Activated CD4-positive, alpha-beta T cell treated with anti-CD3 and anti-CD28 coated beads, Interleukin-2, amount 50 U/mL, for 48 hours (primary cell): ENCODE measurements at regions not wholly inside any gene's neighbourhood (a gene's known extent, or its start where the extent isn't known, plus 50 kb on each side); places are given as distances from the start of the nearest gene placed in this dataset.
"Not testable (repeated sequence)": the region's sequence is repeated elsewhere in the genome, so short reads cannot be mapped to it uniquely, and the experiment has no call there.

Source experiments
- DNase-seq, 2 experiments: peaks; one replicate each; pipeline ENCODE4 v3.0.0-alpha.2; 2020

GRCh38 chr6:137717074-137718073, 149.7 kb upstream of the TNFAIP3 start:
- peak; percentile 65 to 77 for DNase-seq

- not testable (repeated sequence) for DNase-seq
Observed at GRCh38 chr6:137718903-137719302, 148.2 kb upstream of the TNFAIP3 start.

- no peak for DNase-seq
Observed at GRCh38 chr6:137722749-137723272, 144.2 kb upstream of the TNFAIP3 start.

- no peak for DNase-seq
Observed at GRCh38 chr6:137723273-137724017, 143.6 kb upstream of the TNFAIP3 start.

GRCh38 chr6:137724018-137724403, 143.0 kb upstream of the TNFAIP3 start:
- no peak for DNase-seq

GRCh38 chr6:137724495-137725211, 142.4 kb upstream of the TNFAIP3 start:
- DNase-seq = no peak

- no peak for DNase-seq
Observed at GRCh38 chr6:137725949-137726348, 141.1 kb upstream of the TNFAIP3 start.

GRCh38 chr6:137726582-137726981, 140.5 kb upstream of the TNFAIP3 start:
- DNase-seq = no peak

- DNase-seq = no peak
Observed at GRCh38 chr6:137727216-137727765, 139.8 kb upstream of the TNFAIP3 start.

- no peak for DNase-seq
Observed at GRCh38 chr6:137728386-137729349, 138.4 kb upstream of the TNFAIP3 start.

- no peak for DNase-seq
Observed at GRCh38 chr6:137729866-137730629, 137.0 kb upstream of the TNFAIP3 start.

GRCh38 chr6:137731600-137731959, 135.5 kb upstream of the TNFAIP3 start:
- DNase-seq = no peak

- DNase-seq = no peak
Observed at GRCh38 chr6:137731960-137732616, 135.0 kb upstream of the TNFAIP3 start.

- no peak for DNase-seq
Observed at GRCh38 chr6:137733372-137733771, 133.7 kb upstream of the TNFAIP3 start.

- DNase-seq = no peak
Observed at GRCh38 chr6:137734005-137734874, 132.8 kb upstream of the TNFAIP3 start.

- DNase-seq = no peak
Observed at GRCh38 chr6:137734875-137735182, 132.2 kb upstream of the TNFAIP3 start.

- no peak for DNase-seq
Observed at GRCh38 chr6:137736048-137736818, 130.8 kb upstream of the TNFAIP3 start.

GRCh38 chr6:137736911-137737310, 130.1 kb upstream of the TNFAIP3 start:
- no peak for DNase-seq
